Gastroesophageal sphincter (tissue), 4 donors: ENCODE measurements at regions not wholly inside any gene's neighbourhood (a gene's known extent, or its start where the extent isn't known, plus 50 kb on each side); places are given as distances from the start of the nearest gene placed in this dataset.

Source experiments
- ATAC-seq: fragments of 150-250 bp; one replicate; pipeline ENCODE4 v1.9.1; 2016; ENCODE audit warnings: mild to moderate bottlenecking, moderate library complexity
- H3K27ac ChIP-seq, 4 donors: fragments of 200-600 bp; sonication (generic) in 3 of 4; 1 replicate in 3 of 4; 2 replicates in 1 of 4; pipeline ENCODE4 v1.5.1; 2016 to 2019
- H3K27me3 ChIP-seq: fragments of 200-600 bp; sonication (generic); one replicate; pipeline ENCODE4 v1.5.1; 2019
- H3K36me3 ChIP-seq, 2 donors: fragments of 200-600 bp; sonication (generic); one replicate each; pipeline ENCODE4 v1.5.1; 2019; ENCODE audit warnings: control low read depth in 1 of 2
- H3K4me1 ChIP-seq, 3 donors: fragments of 200-600 bp; sonication (generic); 1 replicate in 2 of 3; 2 replicates in 1 of 3; pipeline ENCODE4 v1.5.1; 2016 to 2019; ENCODE audit warnings: control low read depth in 2 of 3
- H3K4me3 ChIP-seq, 2 donors: fragments of 200-600 bp; sonication (generic); one replicate each; pipeline ENCODE4 v1.5.1; 2019; ENCODE audit warnings: mild to moderate bottlenecking in 1 of 2, moderate library complexity in 1 of 2
- H3K9me3 ChIP-seq, 3 donors: fragments of 200-600 bp; sonication (generic); one replicate each; pipeline ENCODE4 v1.5.1; 2017 to 2019; ENCODE audit warnings: control low read depth in 2 of 3
- EP300 ChIP-seq: sonication (generic); formaldehyde crosslinking; IDR thresholded peaks from one replicate; pipeline ENCODE4 v1.6.1; 2017; ENCODE audit warnings: antibody characterized with exemption, mild to moderate bottlenecking
- POLR2A ChIP-seq, 2 donors: fragments of 450-650 bp; IDR thresholded peaks; one replicate each; pipeline ENCODE4 v1.6.1; 2017; ENCODE audit warnings: antibody characterized with exemption in 2 of 2, mild to moderate bottlenecking in 2 of 2, moderate library complexity in 1 of 2
- POLR2AphosphoS5 ChIP-seq: sonication (generic); formaldehyde crosslinking; IDR thresholded peaks from one replicate; pipeline ENCODE4 v1.6.1; 2017; ENCODE audit warnings: antibody characterized with exemption
- WGBS, 2 donors: methylation state at CpG; one replicate each; pipeline ENCODE4 v1.1.5; 2018; ENCODE audit warnings: low coverage in 1 of 2; 5-methylcytosine and 5-hydroxymethylcytosine counted together
- TF ChIP-seq, protein P1 (sequence below), 4 experiments: fragments of 200-600 bp in 2 of 4; fragments of 450-650 bp in 2 of 4; sonication (generic) in 1 of 4; IDR thresholded peaks; one replicate each; pipeline ENCODE4 v1.5.1; 2017 to 2019; ENCODE audit warnings: antibody characterized with exemption in 4 of 4, mild to moderate bottlenecking in 2 of 4, moderate library complexity in 2 of 4

GRCh38 chr16:87098361-87098760 lies 218.8 kb downstream of the C16orf95 start:
- Histone ChIP-seq H3K36me3 (no peaks in the 10 kb centered on the region), H3K9me3 (no peaks in the 10 kb centered on the region), H3K27me3 (peaks cover 61% of the 10 kb centered on the region), H3K4me3 (no peak overlapping the region), H3K4me1 (no peaks in the 10 kb centered on the region), H3K27ac (no peak overlapping the region)
- no peak for TF ChIP-seq POLR2AphosphoS5
- TF ChIP-seq, protein P1, sequence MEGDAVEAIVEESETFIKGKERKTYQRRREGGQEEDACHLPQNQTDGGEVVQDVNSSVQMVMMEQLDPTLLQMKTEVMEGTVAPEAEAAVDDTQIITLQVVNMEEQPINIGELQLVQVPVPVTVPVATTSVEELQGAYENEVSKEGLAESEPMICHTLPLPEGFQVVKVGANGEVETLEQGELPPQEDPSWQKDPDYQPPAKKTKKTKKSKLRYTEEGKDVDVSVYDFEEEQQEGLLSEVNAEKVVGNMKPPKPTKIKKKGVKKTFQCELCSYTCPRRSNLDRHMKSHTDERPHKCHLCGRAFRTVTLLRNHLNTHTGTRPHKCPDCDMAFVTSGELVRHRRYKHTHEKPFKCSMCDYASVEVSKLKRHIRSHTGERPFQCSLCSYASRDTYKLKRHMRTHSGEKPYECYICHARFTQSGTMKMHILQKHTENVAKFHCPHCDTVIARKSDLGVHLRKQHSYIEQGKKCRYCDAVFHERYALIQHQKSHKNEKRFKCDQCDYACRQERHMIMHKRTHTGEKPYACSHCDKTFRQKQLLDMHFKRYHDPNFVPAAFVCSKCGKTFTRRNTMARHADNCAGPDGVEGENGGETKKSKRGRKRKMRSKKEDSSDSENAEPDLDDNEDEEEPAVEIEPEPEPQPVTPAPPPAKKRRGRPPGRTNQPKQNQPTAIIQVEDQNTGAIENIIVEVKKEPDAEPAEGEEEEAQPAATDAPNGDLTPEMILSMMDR (IDR thresholded peaks at IDR 0.05), result no peak
- no peak for TF ChIP-seq EP300
- no peak for TF ChIP-seq POLR2A (IDR thresholded peaks at IDR 0.05)
- no peak for ATAC-seq
- no CpG with 5 or more reads among the region's 5 CpGs for WGBS, 2 donors

DNA sequence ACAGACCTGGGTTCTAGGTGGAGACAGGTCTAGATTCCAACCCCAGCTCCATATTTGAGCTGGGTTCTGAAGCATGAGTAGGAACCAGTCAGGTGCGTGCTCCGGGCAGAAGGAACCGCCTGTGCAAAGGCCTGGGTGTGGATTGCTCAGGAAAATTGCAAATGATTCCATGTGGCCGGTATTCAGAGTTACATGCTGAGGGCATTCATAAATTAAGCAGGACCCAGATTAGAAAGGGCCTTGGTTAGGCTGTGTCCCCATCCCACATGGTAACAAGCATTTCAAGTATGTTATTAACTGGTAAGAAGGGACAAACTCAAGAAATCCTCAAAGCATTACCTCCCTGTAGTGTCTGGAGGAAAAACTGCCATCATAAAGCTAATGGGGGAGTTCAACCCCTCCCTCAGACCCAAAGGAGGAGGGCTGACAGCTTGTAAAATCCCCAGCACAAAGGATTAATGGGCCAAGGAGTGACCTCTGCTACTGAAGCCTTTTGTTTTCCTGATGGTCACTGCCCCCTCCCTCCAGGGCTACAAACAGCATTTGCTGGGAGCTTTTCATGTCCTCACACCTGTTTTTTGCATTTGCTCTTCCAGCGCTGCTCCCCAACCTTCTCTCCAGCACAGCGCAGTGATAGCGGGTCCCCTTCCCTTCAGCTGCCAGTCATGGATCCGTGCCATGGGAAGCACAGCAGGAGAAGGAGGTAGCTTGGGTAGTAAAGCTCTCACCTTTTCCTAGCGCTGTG lies 218.0 kb downstream of the C16orf95 start:
- peaks cover 57% of the 10 kb centered on the region for H3K27me3 ChIP-seq
- 74% methylated on average over 5 of the region's 9 CpGs; no CpG with 5 or more reads in 1 of the 2 donors for WGBS, 2 donors
- H3K4me1 ChIP-seq, result no peaks in the 10 kb centered on the region
- H3K9me3 ChIP-seq, result no peaks in the 10 kb centered on the region
- H3K27ac ChIP-seq, result no peak overlapping the region
- no peak for ATAC-seq
- no peak overlapping the region for H3K4me3 ChIP-seq
- no peaks in the 10 kb centered on the region for H3K36me3 ChIP-seq
- no peak for TF ChIP-seq POLR2AphosphoS5
- TF ChIP-seq POLR2A (IDR thresholded peaks at IDR 0.05), result no peak
- TF ChIP-seq EP300, result no peak
- TF ChIP-seq, protein P1 (IDR thresholded peaks at IDR 0.05), result no peak

- Histone ChIP-seq H3K4me3 (no peak overlapping the region), H3K36me3 (no peaks in the 10 kb centered on the region), H3K27me3 (peaks cover 49% of the 10 kb centered on the region), H3K9me3 (no peaks in the 10 kb centered on the region), H3K27ac (no peak overlapping the region), H3K4me1 (no peaks in the 10 kb centered on the region)
- 62 to 77% methylated on average over 8 to 9 of the region's 11 CpGs for WGBS, 2 donors
- no peak for ATAC-seq
- no peak for TF ChIP-seq POLR2AphosphoS5
Measured at GRCh38 chr16:87100306-87101058, 216.7 kb downstream of the C16orf95 start.

GRCh38 chr16:87101903-87102302 lies 215.3 kb downstream of the C16orf95 start:
- Histone ChIP-seq H3K27me3 (peaks cover 48% of the 10 kb centered on the region), H3K4me1 (no peaks in the 10 kb centered on the region), H3K9me3 (no peaks in the 10 kb centered on the region), H3K27ac (no peak overlapping the region), H3K36me3 (no peaks in the 10 kb centered on the region), H3K4me3 (no peak overlapping the region)
- 40 to 50% methylated on average over 1 to 3 of the region's 3 CpGs for WGBS, 2 donors
- no peak for TF ChIP-seq POLR2AphosphoS5
- no peak for TF ChIP-seq POLR2A (IDR thresholded peaks at IDR 0.05)
- no peak for TF ChIP-seq EP300
- TF ChIP-seq, protein P1 (IDR thresholded peaks at IDR 0.05), result no peak
- ATAC-seq, result no peak

GRCh38 chr16:87107201-87107600 lies 210.0 kb downstream of the C16orf95 start:
- TF ChIP-seq POLR2AphosphoS5, result no peak
- TF ChIP-seq, protein P1 (IDR thresholded peaks at IDR 0.05), result no peak
- no peaks in the 10 kb centered on the region for H3K4me1 ChIP-seq
- H3K4me3 ChIP-seq, result no peak overlapping the region
- no peak overlapping the region for H3K27ac ChIP-seq
- H3K36me3 ChIP-seq, result no peaks in the 10 kb centered on the region
- H3K9me3 ChIP-seq, result no peaks in the 10 kb centered on the region
- no peak for ATAC-seq
- peaks cover 25% of the 10 kb centered on the region for H3K27me3 ChIP-seq
- 42 to 62% methylated on average over 2 of the region's 2 CpGs for WGBS, 2 donors
